Activated B cell treated with CpG ODN at 0.5 μM for 24 hours (primary cell): ENCODE measurements at regions not wholly inside any gene's neighbourhood (a gene's known extent, or its start where the extent isn't known, plus 50 kb on each side); places are given as distances from the start of the nearest gene placed in this dataset.

Experiments used
- ATAC-seq: fragments of 200-7000 bp; cut with Tn5 transposase; one replicate; pipeline ENCODE4 v1.10.0; 2021; ENCODE audit warnings: low read depth, mild to moderate bottlenecking, moderate library complexity
- CTCF ChIA-PET: fragments of 350-600 bp; sonication (Branson Sonifier 250); formaldehyde crosslinking; loops from one replicate; lab custom pipeline; 2021; ENCODE audit warnings: antibody characterized with exemption; lab: Charles Lee
- POLR2A ChIA-PET: fragments of 350-600 bp; sonication (Branson Sonifier 250); formaldehyde crosslinking; loops from one replicate; lab custom pipeline; 2021; ENCODE audit warnings: antibody characterized with exemption; lab: Charles Lee
- DNase-seq: peaks from one replicate; pipeline ENCODE4 v3.0.0; 2022
- H3K27ac Mint-ChIP-seq: one replicate; pipeline ENCODE4 v1.8.0; 2020; ENCODE audit warnings: mixed read lengths
- H3K27me3 Mint-ChIP-seq: one replicate; pipeline ENCODE4 v1.8.0; 2021; ENCODE audit warnings: mixed read lengths
- H3K36me3 Mint-ChIP-seq: one replicate; pipeline ENCODE4 v1.8.0; 2021; ENCODE audit warnings: low read depth, mixed read lengths
- H3K4me1 Mint-ChIP-seq: one replicate; pipeline ENCODE4 v1.8.0; 2021; ENCODE audit warnings: mixed read lengths
- H3K4me3 Mint-ChIP-seq: one replicate; pipeline ENCODE4 v1.8.0; 2020; ENCODE audit warnings: mild to moderate bottlenecking, mixed read lengths
- H3K9me3 Mint-ChIP-seq: one replicate; pipeline ENCODE4 v1.8.0; 2020; ENCODE audit warnings: mixed read lengths
- CTCF ChIP-seq: fragments of 200-600 bp; IDR thresholded peaks from one replicate; pipeline ENCODE4 v1.8.0; 2022; ENCODE audit warnings: antibody characterized with exemption, mild to moderate bottlenecking
- intact Hi-C: fragments of 100-400 bp; cut with micrococcal nuclease; formaldehyde crosslinking; loops from one replicate; pipeline ENCODE4 v1.15.1; 2024

- no peaks in the 10 kb centered on the region for H3K9me3 Mint-ChIP-seq
- no peak overlapping the region for H3K27ac Mint-ChIP-seq
- POLR2A ChIA-PET: no interaction called here
- no peak for TF ChIP-seq CTCF
- H3K4me3 Mint-ChIP-seq: no peak overlapping the region
- H3K36me3 Mint-ChIP-seq: no peaks in the 10 kb centered on the region
- intact Hi-C loops: no loop called here
- no peak for DNase-seq
- H3K27me3 Mint-ChIP-seq: peaks cover 17% of the 10 kb centered on the region
- H3K4me1 Mint-ChIP-seq: no peaks in the 10 kb centered on the region
- CTCF ChIA-PET: no interaction called here
- no peak for ATAC-seq
These were observed 72.3 kb downstream of the LINC00237 start for GRCh38 chr20:21033817-21034216.

GRCh38 chr20:21031666-21032065, 74.5 kb downstream of the LINC00237 start:
- Mint-ChIP-seq H3K4me3 (no peak overlapping the region), H3K27ac (no peak overlapping the region), H3K4me1 (no peaks in the 10 kb centered on the region), H3K36me3 (no peaks in the 10 kb centered on the region), H3K27me3 (peaks cover 20% of the 10 kb centered on the region), H3K9me3 (no peaks in the 10 kb centered on the region)
- ChIA-PET POLR2A (no interaction called here), CTCF (no interaction called here)
- TF ChIP-seq CTCF: no peak
- intact Hi-C loops: no loop called here
- DNase-seq: no peak
- no peak for ATAC-seq

GRCh38 chr20:21029341-21029740, 76.8 kb downstream of the LINC00237 start:
- Mint-ChIP-seq H3K27me3 (peaks cover 21% of the 10 kb centered on the region), H3K36me3 (no peaks in the 10 kb centered on the region), H3K4me3 (no peak overlapping the region), H3K27ac (no peak overlapping the region), H3K4me1 (no peaks in the 10 kb centered on the region), H3K9me3 (no peaks in the 10 kb centered on the region)
- DNase-seq: no peak
- TF ChIP-seq CTCF: no peak
- POLR2A ChIA-PET: no interaction called here
- ATAC-seq: no peak
- CTCF ChIA-PET: no interaction called here
- intact Hi-C loops: no loop called here

- H3K9me3 Mint-ChIP-seq: no peaks in the 10 kb centered on the region
- TF ChIP-seq CTCF: no peak
- intact Hi-C loops: no loop called here
These were observed 77.2 kb downstream of the LINC00237 start for GRCh38 chr20:21028921-21029320.

GRCh38 chr20:21028436-21028835, 77.7 kb downstream of the LINC00237 start:
- TF ChIP-seq CTCF: no peak
- ATAC-seq: no peak
- Mint-ChIP-seq H3K27me3 (peaks cover 21% of the 10 kb centered on the region), H3K4me3 (no peak overlapping the region), H3K36me3 (no peaks in the 10 kb centered on the region), H3K27ac (no peak overlapping the region), H3K9me3 (no peaks in the 10 kb centered on the region), H3K4me1 (no peaks in the 10 kb centered on the region)
- POLR2A ChIA-PET: no interaction called here
- intact Hi-C loops: no loop called here
- CTCF ChIA-PET: no interaction called here
- no peak for DNase-seq

More at GRCh38 chr20:21028921-21029320, 77.2 kb downstream of the LINC00237 start:
- H3K4me1 Mint-ChIP-seq: no peaks in the 10 kb centered on the region
- no peaks in the 10 kb centered on the region for H3K36me3 Mint-ChIP-seq
- no peak for DNase-seq
- H3K27me3 Mint-ChIP-seq: peaks cover 21% of the 10 kb centered on the region
- H3K27ac Mint-ChIP-seq: no peak overlapping the region
- ATAC-seq: no peak
- H3K4me3 Mint-ChIP-seq: no peak overlapping the region
- CTCF ChIA-PET: no interaction called here
- POLR2A ChIA-PET: no interaction called here
